SHP77 treated with DMSO at 0.1 percent for 48 hours (cell line): ENCODE measurements at regions not wholly inside any gene's neighbourhood (a gene's known extent, or its start where the extent isn't known, plus 50 kb on each side); places are given as distances from the start of the nearest gene placed in this dataset.

Experiments used
- DNase-seq: peaks from one replicate; lab custom pipeline; 2025; lab: John Stamatoyannopoulos, UW

DNA sequence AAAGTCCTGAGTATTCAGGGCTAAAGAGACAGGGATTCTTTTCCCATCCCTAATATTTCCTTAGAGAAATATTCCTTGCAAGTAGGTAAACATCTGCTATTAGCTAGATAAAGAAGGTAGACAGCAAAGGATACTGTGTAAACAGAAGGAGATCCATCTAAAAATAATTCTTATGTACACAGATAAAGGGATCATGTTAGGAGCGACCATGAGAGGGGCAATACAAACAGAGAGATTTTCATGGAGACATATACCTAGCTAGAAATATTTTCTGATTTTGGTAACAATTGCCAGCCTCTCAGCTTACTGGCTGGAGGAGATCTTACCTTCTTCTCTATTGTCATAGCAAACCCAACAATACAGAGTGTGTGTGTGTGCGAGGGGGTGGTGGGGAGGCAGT lies 184.6 kb upstream of the DMAC1 start:
- DNase-seq = no peak

DNA sequence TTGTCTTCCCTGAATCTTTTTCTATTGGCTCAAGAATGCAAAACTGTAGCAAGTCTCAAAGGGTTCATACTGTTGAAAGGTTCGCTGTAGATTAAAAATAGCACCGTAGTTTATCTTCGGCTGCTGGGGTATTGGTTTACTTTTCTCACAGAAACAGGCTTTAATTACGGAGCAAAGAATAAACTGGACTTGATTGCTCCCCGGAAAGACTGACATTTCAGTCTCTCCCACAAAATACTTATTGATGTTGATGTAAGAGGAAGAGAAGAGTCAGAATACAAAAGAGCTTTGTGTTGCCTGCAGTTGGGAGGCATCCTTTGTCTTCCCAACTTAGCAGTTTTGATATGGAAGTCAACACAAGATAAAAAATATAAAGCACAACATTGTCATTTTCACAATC lies 183.9 kb upstream of the DMAC1 start:
- DNase-seq = no peak

DNA sequence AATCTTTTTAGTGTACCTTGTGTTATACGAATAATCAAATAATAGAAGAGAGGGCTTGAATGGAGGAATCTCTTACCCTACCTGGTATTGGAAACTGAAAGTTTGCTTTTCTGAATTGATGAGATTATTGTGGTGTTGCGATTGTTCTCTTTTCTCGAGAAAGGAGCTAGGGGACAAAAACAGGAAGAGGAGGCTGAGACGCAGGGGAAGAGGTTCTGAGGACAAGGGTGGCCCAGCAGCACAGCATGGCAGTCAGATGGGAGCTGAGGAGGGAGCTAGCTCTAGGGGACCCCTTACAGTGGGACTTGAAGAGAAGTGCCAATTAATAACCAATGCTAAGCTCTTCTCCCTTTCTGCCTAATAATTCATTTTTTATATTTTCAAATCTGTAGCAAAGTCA lies 183.3 kb upstream of the DMAC1 start:
- DNase-seq = no peak

DNA sequence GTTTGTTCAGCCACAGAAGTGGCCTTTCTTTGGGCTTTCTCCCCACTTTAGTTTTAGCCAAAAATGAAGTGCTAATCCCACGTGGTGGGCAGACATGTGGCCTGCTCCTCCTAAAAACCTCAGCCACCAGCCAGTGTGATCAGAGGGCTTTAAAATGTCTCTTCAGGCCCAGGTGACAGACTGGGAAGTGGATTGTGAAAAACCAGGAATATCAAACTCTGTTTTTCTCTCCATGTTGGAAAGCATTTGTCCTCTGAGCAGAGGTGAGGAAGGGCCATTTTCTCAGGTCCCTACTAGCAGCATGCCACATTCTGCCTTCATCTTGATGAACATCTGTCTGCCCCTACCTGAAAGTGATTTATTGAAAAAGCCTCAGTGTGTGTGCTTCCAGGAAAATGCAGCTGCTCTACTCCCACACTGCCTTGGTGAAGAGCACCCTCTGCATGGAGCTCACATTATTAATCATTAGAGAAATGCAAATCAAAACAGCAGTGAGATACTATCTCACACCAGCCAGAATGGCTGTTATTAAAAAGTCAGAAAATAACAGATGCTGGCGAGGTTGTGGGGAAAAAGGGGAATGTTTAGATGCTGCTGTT lies 181.2 kb upstream of the DMAC1 start:
- DNase-seq = peak; percentile 2

DNA sequence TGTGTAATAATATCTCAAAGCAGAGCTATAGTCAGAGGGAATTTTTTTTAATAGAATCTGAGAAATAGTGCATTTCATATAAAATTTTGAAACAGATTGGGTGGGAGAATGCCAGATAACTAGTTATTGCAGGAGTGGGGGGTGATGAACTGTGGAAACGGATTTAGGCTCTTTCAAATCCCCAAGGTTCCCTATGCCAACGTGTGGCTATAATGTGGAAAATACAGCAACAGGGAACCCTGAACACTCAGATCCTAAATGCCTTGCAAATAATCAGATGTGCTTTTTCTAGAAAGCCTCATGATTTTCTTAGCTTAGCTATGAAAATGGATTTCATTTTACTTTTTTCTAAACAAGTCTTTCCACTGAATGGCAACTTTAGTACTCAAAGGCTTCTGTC lies 180.5 kb upstream of the DMAC1 start:
- no peak for DNase-seq

DNA sequence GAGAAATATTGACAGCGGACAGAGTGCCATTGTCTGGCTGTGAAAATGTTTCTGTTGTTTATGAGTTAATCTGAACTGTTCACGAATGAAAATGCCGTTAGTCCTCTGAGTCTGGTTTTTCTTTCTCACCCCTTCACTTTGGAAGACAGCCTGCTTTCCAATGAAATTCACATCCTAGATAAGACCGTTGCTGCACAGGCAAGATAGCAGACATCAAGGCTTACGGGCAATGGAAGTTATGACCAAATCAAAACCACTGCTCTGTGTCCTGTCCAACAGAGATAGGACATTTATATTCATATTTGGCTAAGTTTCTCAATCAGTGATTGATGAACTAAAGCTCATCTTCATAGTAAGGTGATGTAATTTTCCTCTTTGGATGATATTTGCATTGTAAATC lies 180.0 kb upstream of the DMAC1 start:
- no peak for DNase-seq

DNA sequence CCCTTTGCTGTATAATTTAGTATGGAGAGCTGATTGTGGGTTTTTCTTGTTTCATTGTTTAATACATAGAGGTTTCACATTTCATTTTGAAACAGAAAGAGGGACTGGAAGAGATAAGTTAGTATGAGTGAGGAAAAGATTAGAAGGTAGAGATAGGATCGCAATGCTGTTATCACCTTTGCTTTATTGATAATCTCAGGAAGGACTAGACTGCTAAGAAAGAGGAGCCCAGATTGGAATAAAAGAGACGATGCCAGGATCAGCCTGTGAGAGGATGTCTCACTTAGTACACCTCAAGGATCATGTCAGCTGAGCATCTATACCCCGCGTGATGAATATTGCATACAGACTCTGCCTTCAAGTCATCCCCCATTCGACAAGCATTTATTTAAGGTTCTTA lies 178.0 kb upstream of the DMAC1 start:
- DNase-seq = no peak

DNA sequence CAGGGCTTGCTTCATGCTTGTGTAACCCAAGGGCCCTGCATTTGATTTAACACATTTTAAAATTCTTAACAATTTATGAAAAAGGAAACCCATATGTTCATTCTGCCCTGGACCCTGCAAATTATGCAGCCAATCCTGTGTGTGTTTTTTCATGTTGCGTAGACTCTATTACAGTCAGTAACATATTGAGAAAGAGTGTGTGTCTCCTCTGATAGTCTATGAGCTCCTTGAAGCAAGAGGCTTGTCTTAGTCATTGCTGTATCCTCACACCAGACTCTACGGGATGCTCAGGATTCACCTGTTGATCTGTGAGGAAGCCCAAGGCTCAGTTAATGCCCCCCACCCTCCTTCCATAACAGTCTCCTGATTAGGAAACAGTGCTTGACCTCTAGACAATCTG lies 177.3 kb upstream of the DMAC1 start:
- DNase-seq = no peak

DNA sequence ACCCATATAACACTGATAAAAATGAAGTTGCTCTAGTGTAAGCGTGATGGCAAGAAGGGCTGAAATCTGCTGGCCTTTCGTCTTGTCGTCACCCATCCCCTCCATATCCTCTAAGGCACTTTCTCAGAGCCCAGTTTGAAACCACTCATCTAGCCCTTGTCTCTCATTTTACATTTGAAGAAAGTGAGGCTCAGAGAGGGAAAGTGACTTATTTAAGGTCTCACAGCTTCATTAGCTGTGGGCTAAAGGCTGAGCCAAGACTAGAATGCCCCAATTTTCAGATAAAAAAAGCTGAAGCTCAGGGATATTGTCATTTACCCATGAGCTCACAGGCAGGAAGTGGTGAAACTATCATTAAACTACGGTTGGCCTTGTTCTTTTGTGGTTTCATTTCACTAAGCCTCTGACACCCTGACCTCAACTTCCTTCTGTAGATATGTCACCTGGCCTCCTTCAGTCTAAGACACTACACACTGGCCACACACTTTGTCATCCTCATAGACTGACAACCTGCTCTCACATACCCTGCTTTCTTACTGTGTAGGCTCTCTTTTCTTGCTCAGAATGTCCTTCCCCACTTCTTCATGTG lies 176.7 kb upstream of the DMAC1 start:
- DNase-seq = no peak

DNA sequence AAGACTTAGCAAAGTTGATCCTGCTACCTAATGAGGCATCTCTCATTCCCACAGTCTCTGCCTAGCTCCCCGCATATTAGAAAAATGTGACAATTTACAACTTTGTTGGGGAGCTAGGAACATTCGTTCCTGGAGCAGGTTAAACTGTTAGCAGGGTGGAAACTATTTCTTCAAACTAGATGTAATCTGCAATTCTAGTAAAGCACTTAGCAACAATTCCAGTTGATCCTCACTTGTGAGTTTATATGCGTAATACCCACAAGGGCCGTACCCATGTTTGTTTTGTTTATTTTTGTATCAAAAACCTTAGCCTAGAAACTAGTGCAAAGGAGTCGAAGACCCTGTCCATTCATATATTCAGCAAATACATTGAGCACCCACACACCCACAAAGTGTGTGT lies 175.8 kb upstream of the DMAC1 start:
- no peak for DNase-seq

DNA sequence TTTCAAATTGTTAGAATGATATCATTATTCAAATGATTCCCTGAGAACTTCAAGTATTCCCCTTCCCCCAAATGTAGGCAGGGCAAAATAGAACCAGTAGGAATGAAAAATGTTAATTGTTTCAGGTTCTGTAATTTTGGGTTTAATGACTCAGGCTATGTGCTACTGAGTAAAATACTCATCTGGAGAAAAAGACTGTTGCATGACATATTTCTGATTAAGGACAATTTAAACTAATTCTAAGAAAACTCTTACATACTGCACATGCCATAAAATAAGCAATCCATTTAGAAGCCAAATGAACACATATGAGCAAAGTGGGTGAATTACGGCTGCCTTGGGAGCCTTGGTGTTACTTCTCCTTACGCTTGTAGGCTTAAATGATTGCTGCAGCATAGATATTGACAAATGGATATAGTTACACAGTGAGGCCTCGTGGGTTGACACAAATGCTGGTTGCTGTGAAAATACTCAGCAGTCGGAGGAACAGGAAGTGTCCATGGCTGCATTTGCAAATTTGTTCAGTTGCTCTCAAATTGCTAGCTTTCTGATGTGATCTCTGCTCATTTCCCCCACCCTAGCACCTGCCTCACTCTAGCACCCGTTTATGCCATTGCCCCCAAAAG lies 174.9 kb upstream of the DMAC1 start:
- no peak for DNase-seq

DNA sequence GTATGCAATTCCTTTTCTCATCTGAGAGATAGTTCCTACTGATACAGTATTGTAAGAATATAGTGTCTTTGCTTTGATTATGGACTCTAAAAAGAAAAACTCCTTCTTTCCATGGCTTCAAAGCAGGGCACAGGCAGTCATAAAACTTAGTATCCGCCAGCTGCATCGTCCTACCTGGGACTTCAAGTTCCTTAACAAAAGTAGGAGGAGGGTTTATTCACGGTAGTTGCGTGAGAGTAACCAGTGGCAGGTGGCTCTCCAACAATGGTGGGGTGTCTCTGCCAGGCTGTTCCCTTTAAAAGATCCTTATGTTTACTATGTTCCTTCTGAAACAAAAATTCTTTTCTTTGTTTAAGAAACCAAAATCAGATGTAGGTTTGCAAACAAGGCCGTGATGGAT lies 173.5 kb upstream of the DMAC1 start:
- DNase-seq = no peak

DNA sequence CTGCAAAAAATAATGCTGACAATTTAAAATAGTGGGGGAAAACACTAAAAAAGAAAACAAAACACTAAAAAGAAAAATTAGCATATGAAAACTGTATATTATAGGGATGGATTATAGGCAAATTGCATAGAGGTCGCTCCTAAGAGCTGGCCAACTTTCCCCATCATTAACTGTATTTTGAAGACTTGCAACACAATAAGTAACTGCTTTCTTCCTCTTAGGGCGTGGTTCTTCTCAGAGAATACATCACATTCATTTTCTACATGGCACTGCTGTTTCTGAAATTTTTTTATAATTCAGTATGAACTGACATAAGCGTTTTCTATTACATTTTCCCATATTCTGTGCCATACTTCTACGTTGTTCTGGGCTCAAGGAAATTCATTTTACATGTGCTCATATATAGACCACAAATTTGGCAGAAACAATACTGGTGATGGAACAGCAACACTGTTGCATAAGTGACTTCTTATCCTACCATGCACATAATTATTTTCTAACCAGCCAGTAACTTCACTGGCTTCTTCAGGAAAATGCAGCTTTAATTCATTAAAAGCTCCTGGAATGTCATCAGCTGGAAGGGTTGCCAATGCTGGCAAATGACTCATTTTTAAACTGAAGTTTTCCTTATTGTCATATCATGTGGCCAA lies 171.2 kb upstream of the DMAC1 start:
- DNase-seq = no peak

DNA sequence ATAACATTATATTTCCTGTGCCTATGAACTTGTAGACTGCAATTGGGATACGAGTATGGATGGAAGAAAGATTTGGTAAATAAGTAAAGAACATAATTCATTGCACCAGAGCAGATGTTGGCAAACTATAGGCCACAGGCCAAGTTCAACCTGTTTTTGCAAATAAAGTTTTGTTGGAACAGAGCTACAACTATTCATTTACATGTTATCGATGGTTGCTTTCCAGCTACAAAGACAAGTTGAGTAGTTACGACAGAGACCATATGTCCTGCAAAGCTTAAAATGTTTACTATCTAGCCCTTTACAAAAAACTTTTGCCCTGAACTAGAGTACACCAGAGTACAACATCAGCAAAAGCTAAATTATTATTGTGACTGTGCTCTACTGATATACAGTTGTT lies 169.1 kb upstream of the DMAC1 start:
- DNase-seq = no peak

DNA sequence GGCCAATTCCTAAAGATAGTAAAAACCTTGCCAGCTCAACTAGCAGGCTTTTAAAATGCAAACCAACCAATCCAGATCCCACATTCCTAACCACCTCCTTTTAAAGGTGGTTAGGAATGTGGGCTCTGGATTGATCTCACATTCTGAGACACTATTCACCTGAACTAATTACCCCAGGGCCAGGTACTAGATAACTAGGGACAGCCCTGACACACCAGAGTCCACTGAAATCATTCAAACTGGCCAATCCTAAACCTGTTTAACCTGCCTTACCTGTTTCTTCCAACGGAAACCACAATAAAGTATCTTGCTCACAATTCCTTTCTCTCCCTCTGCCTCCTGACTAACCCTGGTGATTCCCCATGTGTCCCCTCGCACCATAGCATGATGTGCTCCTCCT lies 168.3 kb upstream of the DMAC1 start:
- no peak for DNase-seq

DNA sequence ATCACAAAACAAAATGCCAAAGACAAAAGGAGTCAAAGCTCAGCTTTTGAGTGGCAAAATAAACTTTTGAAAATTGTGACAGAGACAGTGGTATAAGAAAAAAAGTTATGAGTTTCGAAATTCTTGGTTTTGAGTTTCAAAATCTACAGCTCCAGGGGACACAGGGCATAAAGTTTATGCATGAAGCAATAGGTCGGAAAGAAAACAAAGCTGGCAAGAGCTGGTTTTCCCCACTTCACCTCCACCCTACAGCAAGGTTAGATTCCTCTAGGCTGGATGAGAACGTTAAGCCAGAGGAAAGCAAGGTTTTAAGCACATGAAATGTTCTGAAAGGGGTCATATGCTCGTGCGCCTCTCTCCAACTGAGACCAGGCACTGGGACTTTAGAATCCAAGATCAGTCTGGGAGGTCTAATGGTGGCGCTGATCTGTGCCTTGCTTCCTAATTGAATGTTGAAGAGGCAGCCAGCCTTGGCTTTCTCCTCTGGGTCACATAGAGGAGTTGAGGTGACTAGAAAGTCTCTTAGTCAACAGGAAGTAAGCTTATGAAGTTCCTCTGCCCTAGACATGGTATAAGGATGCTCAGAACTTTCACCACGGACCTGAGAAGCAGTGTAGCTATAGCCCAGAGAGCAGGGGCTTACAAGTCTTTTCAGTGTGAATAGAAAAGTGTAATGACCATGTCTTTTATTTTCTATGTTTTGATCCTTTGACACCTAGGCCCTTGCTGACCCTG lies 167.7 kb upstream of the DMAC1 start:
- DNase-seq = no peak

DNA sequence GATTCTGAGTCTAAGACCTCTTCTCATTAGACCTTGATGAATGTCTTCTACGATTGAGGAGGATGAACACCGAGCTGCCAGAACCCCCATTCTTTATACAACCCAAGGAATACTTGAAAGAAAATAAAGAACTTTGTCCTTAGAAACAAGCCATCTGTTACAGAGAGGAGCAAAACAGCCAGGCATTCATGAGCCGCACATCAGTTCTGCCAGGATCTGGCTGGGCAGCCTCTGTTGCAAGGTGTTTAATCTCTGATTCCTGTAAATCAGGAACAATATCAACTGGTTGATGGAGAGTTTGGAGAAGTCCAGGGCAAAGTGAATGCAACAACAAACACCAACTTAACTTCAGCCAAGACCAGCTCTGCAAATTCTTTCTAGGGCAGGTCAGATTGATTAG lies 165.5 kb upstream of the DMAC1 start:
- no peak for DNase-seq

DNA sequence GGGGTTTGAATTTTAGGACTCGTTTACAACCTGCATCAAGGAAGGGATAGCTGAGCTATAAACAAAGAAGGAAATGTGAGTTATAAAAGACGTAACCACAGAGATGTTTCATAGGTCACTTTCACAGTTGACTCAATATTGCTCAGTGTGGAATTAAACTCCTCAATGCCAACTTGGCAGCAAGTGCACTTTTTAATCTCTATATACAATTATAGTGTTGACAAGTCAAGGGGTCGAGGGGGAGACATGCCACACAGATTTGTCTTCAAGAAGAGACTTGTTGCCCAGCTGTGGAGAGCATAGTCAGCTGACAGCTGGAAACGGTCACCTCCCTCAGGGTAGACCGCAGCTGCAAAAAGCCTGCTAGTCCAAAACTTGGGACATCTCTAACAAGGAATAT lies 163.4 kb upstream of the DMAC1 start:
- no peak for DNase-seq

DNA sequence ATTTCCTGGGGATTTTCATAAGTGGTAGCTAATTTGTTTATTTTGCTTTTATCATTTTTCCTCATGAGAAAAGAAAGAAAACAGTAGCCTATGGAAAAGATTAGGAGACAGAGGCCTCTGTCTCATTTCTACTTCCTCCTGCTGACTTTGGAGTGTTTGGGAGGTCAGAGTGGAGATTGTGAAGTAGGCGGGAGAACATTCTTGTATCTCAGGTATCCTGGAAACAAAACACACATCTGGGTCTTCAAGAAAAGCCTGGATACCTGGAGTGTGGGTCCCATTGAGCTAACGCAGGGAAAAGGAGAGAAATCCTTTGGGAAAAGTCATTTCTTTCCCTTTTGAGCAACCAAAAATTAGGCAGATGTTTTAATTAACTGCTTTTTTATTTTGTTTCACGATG lies 161.5 kb upstream of the DMAC1 start:
- no peak for DNase-seq

DNA sequence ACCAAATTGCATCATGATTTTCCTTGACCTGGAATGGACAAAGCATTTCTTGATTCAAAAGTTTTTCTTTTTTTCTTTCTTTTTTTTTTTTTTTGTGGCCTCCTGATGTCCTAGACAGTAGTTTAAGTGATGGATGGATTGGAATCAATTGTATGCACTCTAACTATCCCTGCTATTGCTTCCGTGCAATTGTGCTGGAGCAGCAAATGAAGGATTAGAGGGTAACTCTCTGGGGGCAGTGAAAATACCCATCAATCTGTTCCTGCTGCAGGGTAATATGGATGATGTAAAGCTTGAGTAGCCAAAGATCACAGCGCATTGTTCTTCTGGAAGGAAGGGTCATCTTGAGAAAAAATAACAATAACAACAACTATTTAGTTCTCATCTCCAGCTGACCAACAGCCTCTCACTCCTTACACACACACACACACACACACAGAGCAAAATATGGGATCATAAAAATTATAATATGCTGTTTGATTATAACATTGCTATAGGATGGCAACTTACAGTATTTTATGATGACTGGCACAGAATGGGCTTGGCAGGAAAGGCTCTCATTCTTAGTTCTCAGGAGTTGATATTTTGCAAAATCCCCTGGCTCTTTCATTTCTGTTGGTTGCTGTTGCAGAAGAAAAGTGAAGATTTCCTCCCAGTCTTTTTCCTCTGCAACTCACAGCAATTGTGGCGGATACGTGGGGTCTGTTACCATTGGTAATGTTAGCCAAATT lies 160.9 kb upstream of the DMAC1 start:
- no peak for DNase-seq

DNA sequence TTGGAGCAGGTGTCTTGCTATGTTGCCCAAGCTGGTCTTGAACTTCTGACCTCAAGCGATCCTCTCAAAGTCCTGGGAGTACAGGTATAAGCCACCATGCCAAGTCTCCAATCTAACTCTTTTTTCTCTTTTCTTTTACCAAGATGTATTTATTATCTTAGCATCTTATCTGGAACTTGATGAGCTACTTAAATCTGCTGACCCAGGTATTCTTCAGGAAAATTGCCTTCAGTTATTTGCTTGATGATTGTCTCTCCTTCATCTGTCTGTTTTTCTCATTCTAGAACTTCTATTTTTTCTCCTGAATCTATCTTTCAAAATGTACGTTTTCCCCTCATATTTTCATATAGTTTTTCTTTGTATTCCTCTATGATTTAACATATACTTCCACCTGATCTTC lies 158.2 kb upstream of the DMAC1 start:
- DNase-seq = no peak

DNA sequence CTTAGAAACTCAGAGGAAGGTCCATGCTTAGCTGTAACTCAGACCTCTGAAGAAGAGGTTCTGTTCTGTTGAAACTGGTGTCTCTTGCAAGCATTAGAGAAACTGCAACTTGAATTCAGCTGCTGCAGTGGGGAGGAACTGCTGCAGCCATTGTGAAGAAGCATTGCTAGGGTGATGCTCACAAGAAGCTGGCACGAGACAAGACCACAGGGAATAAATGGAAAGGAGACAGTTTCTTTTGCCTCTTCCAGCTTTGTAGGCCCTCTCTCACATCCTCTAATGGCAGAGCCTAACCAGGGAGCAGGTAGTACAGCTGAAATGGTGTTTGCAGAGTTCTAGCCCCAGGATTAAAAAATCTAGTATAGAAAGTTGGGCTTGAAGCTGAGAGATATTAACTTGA lies 148.0 kb upstream of the DMAC1 start:
- DNase-seq = no peak
